Left ventricle myocardium inferior (tissue), 1 donor: ENCODE measurements at regions not wholly inside any gene's neighbourhood (a gene's known extent, or its start where the extent isn't known, plus 50 kb on each side); places are given as distances from the start of the nearest gene placed in this dataset.

Experiments
- DNase-seq: peaks from one replicate; pipeline ENCODE4 v3.0.0-alpha.2; 2020
- H3K27ac ChIP-seq: fragments of 200-600 bp; replicated peaks from 2 replicates; pipeline ENCODE4 v1.8.0; 2021
- H3K27me3 ChIP-seq: fragments of 200-600 bp; 2 replicates; pipeline ENCODE4 v1.8.0; 2021; ENCODE audit warnings: low read depth
- H3K36me3 ChIP-seq: fragments of 200-600 bp; 2 replicates; pipeline ENCODE4 v1.8.0; 2021
- H3K4me1 ChIP-seq: fragments of 200-600 bp; 2 replicates; pipeline ENCODE4 v1.8.0; 2021
- H3K4me3 ChIP-seq: fragments of 200-600 bp; 2 replicates; pipeline ENCODE4 v1.8.0; 2021; ENCODE audit warnings: mild to moderate bottlenecking, moderate library complexity
- H3K9me3 ChIP-seq: fragments of 200-600 bp; replicated peaks from 2 replicates; pipeline ENCODE4 v1.8.0; 2021
- intact Hi-C: fragments of 100-400 bp; cut with micrococcal nuclease; formaldehyde crosslinking; loops from one replicate; pipeline ENCODE4 v1.11.0; 2022
- TF ChIP-seq, protein P1 (sequence below): fragments of 200-600 bp; IDR thresholded peaks from 2 replicates; pipeline ENCODE4 v1.8.0; 2021; ENCODE audit warnings: antibody characterized with exemption, mild to moderate bottlenecking, borderline replicate concordance
- donor health status: DM: no; HTN: yes; CAD: no; lungs with severe emphysema.

DNA sequence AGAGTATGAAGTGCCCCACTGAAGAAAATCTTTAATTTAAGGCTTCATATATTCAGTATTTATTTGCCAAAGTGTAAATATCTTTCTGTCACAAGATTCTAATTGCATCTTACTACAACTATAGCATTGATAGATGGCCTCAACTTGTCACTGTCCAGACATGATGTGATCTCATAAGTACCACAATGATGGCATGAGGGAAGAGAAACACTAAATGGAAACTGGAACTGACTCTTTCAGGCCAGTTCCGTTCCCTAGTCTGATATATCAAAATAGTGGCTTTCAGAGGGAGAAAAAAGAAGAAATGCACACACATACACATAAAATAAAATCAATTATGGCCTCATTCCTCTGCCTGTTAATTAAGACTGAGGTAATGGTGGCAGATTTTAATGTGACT lies 615.7 kb downstream of the TBL1XR1 start:
- Histone ChIP-seq H3K27me3 (no peaks in the 10 kb centered on the region), H3K27ac (no peak overlapping the region), H3K4me1 (no peaks in the 10 kb centered on the region), H3K9me3 (no peaks in the 10 kb centered on the region), H3K4me3 (no peak overlapping the region), H3K36me3 (no peaks in the 10 kb centered on the region)
- TF ChIP-seq, protein P1, sequence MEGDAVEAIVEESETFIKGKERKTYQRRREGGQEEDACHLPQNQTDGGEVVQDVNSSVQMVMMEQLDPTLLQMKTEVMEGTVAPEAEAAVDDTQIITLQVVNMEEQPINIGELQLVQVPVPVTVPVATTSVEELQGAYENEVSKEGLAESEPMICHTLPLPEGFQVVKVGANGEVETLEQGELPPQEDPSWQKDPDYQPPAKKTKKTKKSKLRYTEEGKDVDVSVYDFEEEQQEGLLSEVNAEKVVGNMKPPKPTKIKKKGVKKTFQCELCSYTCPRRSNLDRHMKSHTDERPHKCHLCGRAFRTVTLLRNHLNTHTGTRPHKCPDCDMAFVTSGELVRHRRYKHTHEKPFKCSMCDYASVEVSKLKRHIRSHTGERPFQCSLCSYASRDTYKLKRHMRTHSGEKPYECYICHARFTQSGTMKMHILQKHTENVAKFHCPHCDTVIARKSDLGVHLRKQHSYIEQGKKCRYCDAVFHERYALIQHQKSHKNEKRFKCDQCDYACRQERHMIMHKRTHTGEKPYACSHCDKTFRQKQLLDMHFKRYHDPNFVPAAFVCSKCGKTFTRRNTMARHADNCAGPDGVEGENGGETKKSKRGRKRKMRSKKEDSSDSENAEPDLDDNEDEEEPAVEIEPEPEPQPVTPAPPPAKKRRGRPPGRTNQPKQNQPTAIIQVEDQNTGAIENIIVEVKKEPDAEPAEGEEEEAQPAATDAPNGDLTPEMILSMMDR, result no peak
- intact Hi-C loops, result no loop called here
- no peak for DNase-seq

DNA sequence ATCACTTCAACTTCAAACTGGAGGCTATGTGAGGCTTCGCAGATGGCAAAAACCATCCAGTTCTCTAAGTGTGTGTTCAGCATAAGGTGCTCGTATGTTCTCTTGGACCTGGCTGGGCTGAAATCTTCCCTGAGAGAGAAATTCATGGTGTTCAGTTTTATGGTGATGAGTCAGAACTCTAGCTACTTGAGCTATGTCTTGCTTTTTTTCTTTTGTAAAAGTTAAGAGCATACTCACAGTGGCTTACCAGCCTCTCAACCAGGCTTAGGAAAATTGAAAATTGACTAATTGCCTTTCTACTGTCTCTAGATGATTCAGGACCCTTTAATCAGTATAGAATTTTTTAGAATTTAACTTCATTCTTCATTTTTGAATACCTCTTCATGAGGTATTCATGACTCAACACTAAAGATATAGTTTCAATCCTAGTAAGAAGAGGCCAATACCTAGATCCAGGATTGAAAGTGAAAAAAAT lies 617.5 kb downstream of the TBL1XR1 start:
- no peaks in the 10 kb centered on the region for H3K9me3 ChIP-seq
- no peaks in the 10 kb centered on the region for H3K27me3 ChIP-seq
- no peaks in the 10 kb centered on the region for H3K36me3 ChIP-seq
- intact Hi-C loops, result no loop called here
- no peak overlapping the region for H3K27ac ChIP-seq
- DNase-seq, result no peak
- TF ChIP-seq, protein P1, result no peak
- no peaks in the 10 kb centered on the region for H3K4me1 ChIP-seq
- no peak overlapping the region for H3K4me3 ChIP-seq

DNA sequence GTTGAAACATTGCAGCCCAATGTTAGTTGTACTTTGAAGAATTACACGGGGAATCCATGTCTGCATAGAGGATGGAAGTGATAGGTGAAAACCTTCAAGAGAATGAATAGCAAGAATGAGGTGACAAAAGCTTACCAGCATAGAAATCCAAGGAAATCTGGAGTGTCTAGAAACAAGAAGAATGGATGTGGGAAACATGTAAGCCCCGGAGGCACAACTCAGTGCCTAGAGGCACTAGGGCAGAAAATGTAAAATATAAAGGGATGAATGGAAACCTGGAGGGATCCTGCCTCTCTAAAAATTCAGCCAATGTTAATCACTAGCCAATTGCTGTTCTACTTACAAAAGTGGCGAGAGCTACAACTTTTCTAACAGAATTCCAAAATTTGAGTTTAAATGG lies 619.0 kb downstream of the TBL1XR1 start:
- H3K27me3 ChIP-seq, result no peaks in the 10 kb centered on the region
- TF ChIP-seq, protein P1, result no peak
- H3K27ac ChIP-seq, result no peak overlapping the region
- intact Hi-C loops, result no loop called here
- no peak overlapping the region for H3K4me3 ChIP-seq
- no peaks in the 10 kb centered on the region for H3K36me3 ChIP-seq
- no peak for DNase-seq
- H3K9me3 ChIP-seq, result no peaks in the 10 kb centered on the region
- no peaks in the 10 kb centered on the region for H3K4me1 ChIP-seq

DNA sequence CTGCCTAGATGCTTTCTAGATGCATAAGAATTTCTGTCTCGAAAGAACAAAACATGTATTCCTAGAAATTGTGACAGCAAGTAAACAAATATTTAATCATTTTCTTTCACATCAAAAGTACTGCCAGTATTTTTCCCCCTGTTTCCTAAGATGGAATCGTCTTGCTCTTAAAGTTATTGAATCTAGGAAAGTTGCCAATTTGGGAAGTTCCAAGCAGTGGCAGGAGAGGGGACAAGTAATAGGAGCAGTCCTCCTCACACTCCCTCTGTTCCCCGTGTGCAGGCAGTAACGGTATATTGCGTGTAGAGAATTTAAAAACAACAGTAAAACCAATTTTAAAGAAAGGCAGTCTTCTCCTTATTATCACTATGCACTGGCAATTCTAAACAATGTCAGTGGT lies 619.8 kb downstream of the TBL1XR1 start:
- intact Hi-C loops, result no loop called here
- no peaks in the 10 kb centered on the region for H3K4me1 ChIP-seq
- H3K36me3 ChIP-seq, result no peaks in the 10 kb centered on the region

DNA sequence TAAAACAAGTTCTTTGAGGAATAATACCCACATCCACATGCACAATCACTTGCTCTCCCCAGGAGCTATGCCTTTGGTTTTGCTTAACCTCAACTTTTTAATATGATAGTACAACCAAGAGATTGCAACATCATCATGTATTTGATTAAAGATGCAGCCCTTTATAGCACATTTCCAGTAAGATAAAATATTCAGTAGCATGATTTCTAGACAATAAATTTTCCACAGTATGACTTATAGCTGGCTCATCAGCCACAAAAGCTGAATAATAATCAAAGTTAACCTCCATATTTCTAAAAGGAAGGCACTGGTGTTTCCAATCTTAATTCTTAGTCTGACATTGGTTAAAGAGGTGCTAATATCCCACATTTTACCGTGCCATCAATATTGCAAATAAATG lies 622.5 kb downstream of the TBL1XR1 start:
- TF ChIP-seq, protein P1, result no peak
- H3K36me3 ChIP-seq, result no peaks in the 10 kb centered on the region
- intact Hi-C loops, result no loop called here
- H3K27me3 ChIP-seq, result no peaks in the 10 kb centered on the region
- no peak for DNase-seq
- no peak overlapping the region for H3K27ac ChIP-seq
- H3K4me1 ChIP-seq, result no peaks in the 10 kb centered on the region
- no peak overlapping the region for H3K4me3 ChIP-seq
- no peaks in the 10 kb centered on the region for H3K9me3 ChIP-seq

More for the DNA sequence above, 619.8 kb downstream of the TBL1XR1 start:
- DNase-seq, result no peak
- TF ChIP-seq, protein P1, result no peak
- no peak overlapping the region for H3K27ac ChIP-seq
- H3K27me3 ChIP-seq, result no peaks in the 10 kb centered on the region
- no peak overlapping the region for H3K4me3 ChIP-seq
- H3K9me3 ChIP-seq, result no peaks in the 10 kb centered on the region

DNA sequence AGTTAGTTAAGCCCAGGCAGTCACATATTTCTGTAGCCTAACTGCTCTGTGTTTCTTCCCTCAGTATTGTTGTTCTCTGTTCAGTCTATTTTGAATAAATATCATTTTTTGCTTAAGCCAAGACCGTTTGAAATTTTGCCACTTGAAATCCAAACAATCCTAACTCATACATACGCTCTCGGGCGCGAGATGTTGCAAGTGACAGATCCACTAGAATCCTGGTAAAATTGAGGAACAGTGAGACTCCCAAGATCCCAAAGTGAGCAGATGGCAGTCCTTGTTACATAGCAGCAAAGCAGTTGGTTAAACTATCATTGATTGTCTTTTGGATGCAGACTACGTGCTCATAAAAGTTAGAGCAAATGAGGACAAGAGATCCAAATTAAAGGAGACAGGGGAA lies 625.4 kb downstream of the TBL1XR1 start:
- no peaks in the 10 kb centered on the region for H3K9me3 ChIP-seq
- no peak overlapping the region for H3K4me3 ChIP-seq
- no peaks in the 10 kb centered on the region for H3K36me3 ChIP-seq
- no peak for DNase-seq
- no peaks in the 10 kb centered on the region for H3K4me1 ChIP-seq
- no peak overlapping the region for H3K27ac ChIP-seq
- intact Hi-C loops, result no loop called here
- TF ChIP-seq, protein P1, result no peak
- no peaks in the 10 kb centered on the region for H3K27me3 ChIP-seq
